MM.1S (cell line): ENCODE measurements at regions not wholly inside any gene's neighbourhood (a gene's known extent, or its start where the extent isn't known, plus 50 kb on each side); places are given as distances from the start of the nearest gene placed in this dataset.

ENCODE experiments used
- DNase-seq: peaks from one replicate; pipeline ENCODE4 v3.0.0-alpha.2; 2015
- H2AFZ ChIP-seq: fragments of 300-600 bp; sonication (generic); 2 replicates; pipeline ENCODE4 v1.6.0; 2016; ENCODE audit warnings: antibody characterized with exemption, low read length
- H3F3A ChIP-seq: fragments of 300-600 bp; sonication (generic); 2 replicates; pipeline ENCODE4 v1.6.1; 2016; ENCODE audit warnings: mild to moderate bottlenecking, antibody characterized with exemption, low read length, moderate library complexity, mixed read lengths; ENCODE audit not compliant: insufficient read depth
- H3K27ac ChIP-seq: fragments of 300-600 bp; sonication (generic); 2 replicates; pipeline ENCODE4 v1.5.1; 2016; ENCODE audit warnings: mild to moderate bottlenecking, low read length
- H3K27me3 ChIP-seq: fragments of 300-600 bp; sonication (generic); replicated peaks from 2 replicates; pipeline ENCODE4 v1.6.0; 2016; ENCODE audit warnings: low read length; ENCODE audit not compliant: insufficient read depth
- H3K36me3 ChIP-seq: fragments of 300-600 bp; sonication (generic); replicated peaks from 2 replicates; pipeline ENCODE4 v1.6.1; 2016; ENCODE audit warnings: mild to moderate bottlenecking, low read length, mixed read lengths; ENCODE audit not compliant: insufficient read depth
- H3K4me1 ChIP-seq: fragments of 300-600 bp; sonication (generic); 2 replicates; pipeline ENCODE4 v1.6.1; 2016; ENCODE audit warnings: low read length, mixed read lengths
- H3K4me2 ChIP-seq: fragments of 300-600 bp; sonication (generic); 2 replicates; pipeline ENCODE4 v1.6.0; 2016; ENCODE audit warnings: low read depth, low read length
- H3K4me3 ChIP-seq: fragments of 300-600 bp; sonication (generic); 2 replicates; pipeline ENCODE4 v1.5.1; 2016; ENCODE audit warnings: low read length, mixed read lengths
- H3K79me2 ChIP-seq: fragments of 300-600 bp; sonication (generic); 2 replicates; pipeline ENCODE4 v1.6.1; 2016; ENCODE audit warnings: mixed run types, low read length, mixed read lengths
- H3K9ac ChIP-seq: fragments of 300-600 bp; sonication (generic); 2 replicates; pipeline ENCODE4 v1.6.1; 2016; ENCODE audit warnings: low read length, mixed read lengths
- H3K9me2 ChIP-seq: fragments of 300-600 bp; sonication (generic); replicated peaks from 2 replicates; pipeline ENCODE4 v1.6.1; 2016; ENCODE audit warnings: mild to moderate bottlenecking, low read length, mixed read lengths; ENCODE audit not compliant: insufficient read depth
- H3K9me3 ChIP-seq: fragments of 300-600 bp; sonication (generic); replicated peaks from 2 replicates; pipeline ENCODE4 v1.6.1; 2016; ENCODE audit warnings: mild to moderate bottlenecking, low read length, mixed read lengths; ENCODE audit not compliant: insufficient read depth
- H4K20me1 ChIP-seq: fragments of 300-600 bp; sonication (generic); 2 replicates; pipeline ENCODE4 v1.6.1; 2016; ENCODE audit warnings: mild to moderate bottlenecking, low read length, moderate library complexity, mixed read lengths; ENCODE audit not compliant: insufficient read depth
- EZH2 ChIP-seq: fragments of 300-600 bp; sonication (generic); optimal IDR thresholded peaks from 2 replicates; pipeline ENCODE3; 2017; ENCODE audit warnings: low read depth, mild to moderate bottlenecking, antibody characterized with exemption, low read length, mixed read lengths
- EZH2phosphoT487 ChIP-seq: fragments of 300-600 bp; sonication (generic); IDR thresholded peaks from 2 replicates; pipeline ENCODE4 v1.6.1; 2018; ENCODE audit warnings: antibody characterized with exemption, low read length
- TF ChIP-seq, protein P1 (sequence below): fragments of 300-600 bp; sonication (generic); IDR thresholded peaks from 2 replicates; pipeline ENCODE4 v1.5.1; 2016; ENCODE audit warnings: antibody characterized with exemption, low read length, mixed read lengths

DNA sequence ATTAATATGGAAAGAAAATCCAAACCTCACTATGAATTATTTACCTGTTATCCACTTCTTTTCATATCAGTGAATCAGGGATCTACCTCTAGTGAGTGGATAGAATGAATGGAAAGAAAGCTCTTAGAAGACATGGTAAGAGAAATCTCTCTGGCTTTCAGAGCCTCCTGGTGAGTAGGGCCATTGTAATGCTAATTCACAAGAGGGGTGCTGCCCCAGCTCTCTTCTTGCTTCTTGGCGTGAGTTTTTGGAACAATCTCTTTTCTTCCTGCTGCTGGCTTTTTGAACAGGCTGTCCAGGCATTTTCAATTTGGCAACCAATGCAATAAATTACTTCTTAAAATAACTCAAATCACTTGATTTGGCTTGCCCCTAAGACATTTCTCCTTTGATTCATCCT lies 49.9 kb upstream of the KCNN2 start:
- Histone ChIP-seq H3K27ac (no peak overlapping the region), H3K9me3 (no peaks in the 10 kb centered on the region), H3K4me1 (no peaks in the 10 kb centered on the region), H3K4me2 (no peak overlapping the region), H3F3A (no peaks in the 10 kb centered on the region), H2AFZ (no peak overlapping the region), H3K9me2 (no peaks in the 10 kb centered on the region), H3K27me3 (no peaks in the 10 kb centered on the region), H3K36me3 (no peaks in the 10 kb centered on the region), H4K20me1 (no peaks in the 10 kb centered on the region), H3K4me3 (no peak overlapping the region), H3K9ac (no peak overlapping the region), H3K79me2 (no peaks in the 10 kb centered on the region)
- TF ChIP-seq, protein P1, sequence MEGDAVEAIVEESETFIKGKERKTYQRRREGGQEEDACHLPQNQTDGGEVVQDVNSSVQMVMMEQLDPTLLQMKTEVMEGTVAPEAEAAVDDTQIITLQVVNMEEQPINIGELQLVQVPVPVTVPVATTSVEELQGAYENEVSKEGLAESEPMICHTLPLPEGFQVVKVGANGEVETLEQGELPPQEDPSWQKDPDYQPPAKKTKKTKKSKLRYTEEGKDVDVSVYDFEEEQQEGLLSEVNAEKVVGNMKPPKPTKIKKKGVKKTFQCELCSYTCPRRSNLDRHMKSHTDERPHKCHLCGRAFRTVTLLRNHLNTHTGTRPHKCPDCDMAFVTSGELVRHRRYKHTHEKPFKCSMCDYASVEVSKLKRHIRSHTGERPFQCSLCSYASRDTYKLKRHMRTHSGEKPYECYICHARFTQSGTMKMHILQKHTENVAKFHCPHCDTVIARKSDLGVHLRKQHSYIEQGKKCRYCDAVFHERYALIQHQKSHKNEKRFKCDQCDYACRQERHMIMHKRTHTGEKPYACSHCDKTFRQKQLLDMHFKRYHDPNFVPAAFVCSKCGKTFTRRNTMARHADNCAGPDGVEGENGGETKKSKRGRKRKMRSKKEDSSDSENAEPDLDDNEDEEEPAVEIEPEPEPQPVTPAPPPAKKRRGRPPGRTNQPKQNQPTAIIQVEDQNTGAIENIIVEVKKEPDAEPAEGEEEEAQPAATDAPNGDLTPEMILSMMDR: no peak
- no peak for TF ChIP-seq EZH2phosphoT487
- no peak for TF ChIP-seq EZH2
- no peak for DNase-seq
